Neural progenitor cell (in vitro differentiated cells): ENCODE measurements at regions not wholly inside any gene's neighbourhood (a gene's known extent, or its start where the extent isn't known, plus 50 kb on each side); places are given as distances from the start of the nearest gene placed in this dataset.

Source experiments
- DNase-seq: peaks from one replicate; pipeline ENCODE4 v3.0.0-alpha.2; 2016; ENCODE audit warnings: low spot score
- H2AFZ ChIP-seq: fragments of 200-600 bp; sonication (generic); replicated peaks from 2 replicates; pipeline ENCODE4 v1.6.1; 2016; ENCODE audit warnings: antibody characterized with exemption
- H3F3A ChIP-seq: fragments of 200-600 bp; sonication (generic); 2 replicates; pipeline ENCODE4 v1.6.1; 2016; ENCODE audit warnings: antibody characterized with exemption, low read depth
- H3K27ac ChIP-seq: fragments of 200-600 bp; sonication (generic); 2 replicates; pipeline ENCODE4 v1.5.1; 2016; ENCODE audit warnings: mild to moderate bottlenecking
- H3K27me3 ChIP-seq: fragments of 200-600 bp; sonication (generic); 2 replicates; pipeline ENCODE4 v1.6.1; 2016; ENCODE audit warnings: mild to moderate bottlenecking, moderate library complexity
- H3K36me3 ChIP-seq: fragments of 200-600 bp; sonication (generic); 2 replicates; pipeline ENCODE4 v1.5.1; 2016
- H3K4me1 ChIP-seq: fragments of 200-600 bp; sonication (generic); 2 replicates; pipeline ENCODE4 v1.6.1; 2016; ENCODE audit warnings: mixed run types
- H3K4me2 ChIP-seq: fragments of 200-600 bp; sonication (generic); 2 replicates; pipeline ENCODE4 v1.6.1; 2016
- H3K4me3 ChIP-seq: fragments of 200-600 bp; sonication (generic); 2 replicates; pipeline ENCODE4 v1.5.1; 2016
- H3K79me2 ChIP-seq: fragments of 200-600 bp; sonication (generic); 2 replicates; pipeline ENCODE4 v1.6.1; 2016; ENCODE audit warnings: low read depth
- H3K9ac ChIP-seq: fragments of 200-600 bp; sonication (generic); 2 replicates; pipeline ENCODE4 v1.6.1; 2016
- H3K9me3 ChIP-seq: fragments of 200-600 bp; sonication (generic); 2 replicates; pipeline ENCODE4 v1.5.1; 2016; ENCODE audit warnings: low read depth
- H4K20me1 ChIP-seq: fragments of 200-600 bp; sonication (generic); 2 replicates; pipeline ENCODE4 v1.6.1; 2016; ENCODE audit warnings: low read depth
- H3K27ac Mint-ChIP-seq: 3 replicates; pipeline ENCODE4 v1.8.0; 2021; ENCODE audit warnings: mixed read lengths
- H3K27me3 Mint-ChIP-seq: 2 replicates; pipeline ENCODE4 v1.8.0; 2022; ENCODE audit warnings: low read depth, mild to moderate bottlenecking, inconsistent platforms, moderate library complexity, mixed read lengths; ENCODE audit not compliant: insufficient read depth
- H3K36me3 Mint-ChIP-seq: 3 replicates; pipeline ENCODE4 v1.8.0; 2021; ENCODE audit warnings: mixed read lengths
- H3K4me1 Mint-ChIP-seq: 3 replicates; pipeline ENCODE4 v1.8.0; 2021; ENCODE audit warnings: mixed read lengths
- H3K4me3 Mint-ChIP-seq: 3 replicates; pipeline ENCODE4 v1.8.0; 2021; ENCODE audit warnings: mild to moderate bottlenecking, moderate library complexity, mixed read lengths
- H3K9me3 Mint-ChIP-seq: 3 replicates; pipeline ENCODE4 v1.8.0; 2020; ENCODE audit warnings: mixed read lengths
- EZH2 ChIP-seq: fragments of 200-600 bp; sonication (generic); IDR thresholded peaks from 2 replicates; pipeline ENCODE4 v1.6.1; 2017; ENCODE audit warnings: antibody characterized with exemption, mild to moderate bottlenecking, moderate library complexity
- EZH2phosphoT487 ChIP-seq: fragments of 200-600 bp; sonication (generic); IDR thresholded peaks from 2 replicates; pipeline ENCODE4 v1.6.1; 2017; ENCODE audit warnings: antibody characterized with exemption
- TF ChIP-seq, protein P1 (sequence below): fragments of 200-600 bp; sonication (generic); IDR thresholded peaks from 2 replicates; pipeline ENCODE4 v1.5.1; 2017; ENCODE audit warnings: antibody characterized with exemption, mild to moderate bottlenecking

DNA sequence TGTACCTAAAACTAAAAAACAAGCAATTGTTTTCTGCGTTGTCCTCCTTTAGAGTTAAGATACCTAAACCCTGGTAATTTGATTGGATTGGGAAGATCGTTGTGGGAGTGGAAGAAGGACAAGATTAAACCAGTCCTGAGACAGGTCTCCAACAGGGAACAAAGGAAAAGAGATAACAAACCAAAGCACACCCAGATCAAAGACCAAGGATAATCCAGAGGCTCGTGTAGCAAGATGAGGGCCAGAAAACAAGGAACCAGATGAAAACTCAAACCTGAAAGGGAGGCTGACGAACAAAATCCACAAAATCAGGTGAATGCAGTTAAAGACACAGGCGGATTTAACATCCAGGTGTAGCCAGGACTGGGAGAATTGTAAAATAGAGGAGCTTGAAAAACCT, 618.1 kb downstream of the SLCO4C1 start:
- H3K36me3 ChIP-seq = no peaks in the 10 kb centered on the region
- Mint-ChIP-seq H3K36me3 (no peaks in the 10 kb centered on the region), H3K27me3 (peaks cover 2% of the 10 kb centered on the region), H3K4me3 (no peak overlapping the region), H3K4me1 (peaks cover 10% of the 10 kb centered on the region), H3K9me3 (no peaks in the 10 kb centered on the region), H3K27ac (no peak overlapping the region)
- no peak overlapping the region for H3K9ac ChIP-seq
- H3K79me2 ChIP-seq = no peaks in the 10 kb centered on the region
- TF ChIP-seq EZH2phosphoT487 = no peak
- TF ChIP-seq, protein P1, sequence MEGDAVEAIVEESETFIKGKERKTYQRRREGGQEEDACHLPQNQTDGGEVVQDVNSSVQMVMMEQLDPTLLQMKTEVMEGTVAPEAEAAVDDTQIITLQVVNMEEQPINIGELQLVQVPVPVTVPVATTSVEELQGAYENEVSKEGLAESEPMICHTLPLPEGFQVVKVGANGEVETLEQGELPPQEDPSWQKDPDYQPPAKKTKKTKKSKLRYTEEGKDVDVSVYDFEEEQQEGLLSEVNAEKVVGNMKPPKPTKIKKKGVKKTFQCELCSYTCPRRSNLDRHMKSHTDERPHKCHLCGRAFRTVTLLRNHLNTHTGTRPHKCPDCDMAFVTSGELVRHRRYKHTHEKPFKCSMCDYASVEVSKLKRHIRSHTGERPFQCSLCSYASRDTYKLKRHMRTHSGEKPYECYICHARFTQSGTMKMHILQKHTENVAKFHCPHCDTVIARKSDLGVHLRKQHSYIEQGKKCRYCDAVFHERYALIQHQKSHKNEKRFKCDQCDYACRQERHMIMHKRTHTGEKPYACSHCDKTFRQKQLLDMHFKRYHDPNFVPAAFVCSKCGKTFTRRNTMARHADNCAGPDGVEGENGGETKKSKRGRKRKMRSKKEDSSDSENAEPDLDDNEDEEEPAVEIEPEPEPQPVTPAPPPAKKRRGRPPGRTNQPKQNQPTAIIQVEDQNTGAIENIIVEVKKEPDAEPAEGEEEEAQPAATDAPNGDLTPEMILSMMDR = no peak
- no peak for TF ChIP-seq EZH2
- no peaks in the 10 kb centered on the region for H3F3A ChIP-seq
- DNase-seq = peak; percentile 33
- H3K4me3 ChIP-seq = no peak overlapping the region
- H3K9me3 ChIP-seq = no peaks in the 10 kb centered on the region
- H3K27ac ChIP-seq = no peak overlapping the region
- H3K4me2 ChIP-seq = peak overlapping the region; percentile 49
- H3K4me1 ChIP-seq = peaks cover 7% of the 10 kb centered on the region
- H4K20me1 ChIP-seq = no peaks in the 10 kb centered on the region
- H2AFZ ChIP-seq = no peak overlapping the region
- no peaks in the 10 kb centered on the region for H3K27me3 ChIP-seq

DNA sequence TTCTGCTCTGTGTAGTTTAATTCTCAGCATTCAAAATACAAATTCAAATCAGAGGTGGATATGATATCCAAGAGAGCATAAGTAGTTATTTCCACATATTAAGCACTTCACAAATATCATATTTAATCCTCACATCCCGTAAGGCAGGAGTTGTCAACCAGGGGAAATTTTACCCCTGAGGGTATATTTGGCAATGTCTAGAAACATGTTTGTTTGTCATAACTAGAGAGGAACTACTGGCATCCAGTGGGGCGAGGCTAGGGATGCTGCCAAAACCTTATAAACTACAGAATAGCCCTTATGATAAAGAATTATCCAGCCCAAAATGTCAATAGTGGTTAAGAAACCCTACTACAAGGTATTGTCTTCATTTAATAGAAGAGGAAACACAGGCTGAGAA, 619.4 kb downstream of the SLCO4C1 start:
- Histone ChIP-seq H3K9ac (no peak overlapping the region), H3K36me3 (no peaks in the 10 kb centered on the region), H3K79me2 (no peaks in the 10 kb centered on the region), H3K4me2 (no peak overlapping the region), H3K4me1 (peaks cover 7% of the 10 kb centered on the region), H3K4me3 (no peak overlapping the region), H4K20me1 (no peaks in the 10 kb centered on the region), H3K27me3 (no peaks in the 10 kb centered on the region), H3F3A (no peaks in the 10 kb centered on the region), H3K27ac (no peak overlapping the region), H3K9me3 (no peaks in the 10 kb centered on the region), H2AFZ (no peak overlapping the region)
- Mint-ChIP-seq H3K36me3 (no peaks in the 10 kb centered on the region), H3K27ac (no peak overlapping the region), H3K27me3 (peaks cover 2% of the 10 kb centered on the region), H3K4me3 (no peak overlapping the region), H3K4me1 (peaks cover 10% of the 10 kb centered on the region), H3K9me3 (no peaks in the 10 kb centered on the region)
- DNase-seq = no peak
- TF ChIP-seq, protein P1 = no peak
- TF ChIP-seq EZH2phosphoT487 (no peak), EZH2 (no peak)

DNA sequence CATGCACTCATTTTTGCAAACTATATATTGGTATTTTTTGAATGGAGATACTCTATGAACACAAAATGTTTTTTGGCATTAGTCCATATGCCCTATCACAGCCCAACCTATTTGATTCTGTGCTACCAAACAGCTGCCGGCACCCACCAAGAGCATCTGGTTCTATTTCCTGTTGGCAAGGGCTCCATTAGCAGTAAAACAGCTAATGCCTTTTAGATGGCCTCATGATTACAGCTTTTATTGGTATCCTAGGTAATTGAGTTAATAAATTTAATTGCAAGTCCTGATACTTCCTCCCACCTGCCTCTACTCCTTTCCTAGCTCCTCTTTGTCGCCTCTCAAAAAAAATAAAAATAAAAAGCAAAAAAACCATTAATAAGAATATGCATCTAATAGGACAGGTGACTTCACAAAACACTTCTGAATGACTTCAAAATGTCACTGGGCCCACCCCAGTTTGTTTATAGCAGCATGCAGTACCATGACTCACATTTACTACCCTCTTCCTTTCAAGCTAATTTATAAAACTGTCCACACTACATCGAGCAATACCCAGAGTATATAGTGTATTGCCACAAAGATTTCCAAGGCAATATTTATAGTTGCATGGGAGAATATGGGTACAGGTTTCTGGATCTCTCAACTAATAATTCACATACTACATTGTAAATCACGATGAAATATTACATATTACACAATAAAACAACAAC, 620.4 kb downstream of the SLCO4C1 start:
- Mint-ChIP-seq H3K4me1 (peaks cover 10% of the 10 kb centered on the region), H3K4me3 (no peak overlapping the region), H3K9me3 (no peaks in the 10 kb centered on the region), H3K27ac (no peak overlapping the region), H3K36me3 (no peaks in the 10 kb centered on the region), H3K27me3 (peaks cover 1% of the 10 kb centered on the region)
- H3K9me3 ChIP-seq = no peaks in the 10 kb centered on the region
- H3K79me2 ChIP-seq = no peaks in the 10 kb centered on the region
- no peaks in the 10 kb centered on the region for H4K20me1 ChIP-seq
- no peak overlapping the region for H3K4me2 ChIP-seq
- no peak overlapping the region for H2AFZ ChIP-seq
- H3K27me3 ChIP-seq = no peaks in the 10 kb centered on the region
- no peaks in the 10 kb centered on the region for H3F3A ChIP-seq
- peaks cover 7% of the 10 kb centered on the region for H3K4me1 ChIP-seq
- TF ChIP-seq, protein P1 = no peak
- TF ChIP-seq EZH2phosphoT487 (no peak), EZH2 (no peak)
- no peak overlapping the region for H3K27ac ChIP-seq
- H3K9ac ChIP-seq = no peak overlapping the region
- no peaks in the 10 kb centered on the region for H3K36me3 ChIP-seq
- no peak for DNase-seq
- no peak overlapping the region for H3K4me3 ChIP-seq
